Thoracic aorta (tissue), 2 donors: ENCODE measurements at regions not wholly inside any gene's neighbourhood (a gene's known extent, or its start where the extent isn't known, plus 50 kb on each side); places are given as distances from the start of the nearest gene placed in this dataset.
"Not testable (repeated sequence)": the region's sequence is repeated elsewhere in the genome, so short reads cannot be mapped to it uniquely, and the experiment has no call there.

Experiments
- ATAC-seq: fragments of 150-250 bp; one replicate; pipeline ENCODE4 v1.8.0; 2017; ENCODE audit warnings: low read depth; ENCODE audit not compliant: insufficient number of reproducible peaks, low FRiP score
- DNase-seq: peaks from one replicate; pipeline ENCODE4 v3.0.0-alpha.2; 2020; ENCODE audit warnings: low spot score
- H3K27ac ChIP-seq, 2 donors: fragments of 200-600 bp; sonication (generic); 1 replicate in 1 of 2; 2 replicates in 1 of 2; pipeline ENCODE4 v1.5.1; 2016; ENCODE audit warnings: mild to moderate bottlenecking in 2 of 2, moderate library complexity in 2 of 2
- H3K27me3 ChIP-seq: fragments of 200-600 bp; sonication (generic); replicated peaks from 2 replicates; pipeline ENCODE4 v1.6.0; 2016; ENCODE audit warnings: mild to moderate bottlenecking; ENCODE audit not compliant: insufficient read depth
- H3K36me3 ChIP-seq: fragments of 200-600 bp; sonication (generic); one replicate; pipeline ENCODE4 v1.5.1; 2016
- H3K4me1 ChIP-seq, 2 donors: fragments of 200-600 bp; sonication (generic); 1 replicate in 1 of 2; 2 replicates in 1 of 2; pipeline versions ENCODE4 v1.5.1 to v1.6.0; 2016; ENCODE audit warnings: low read depth in 2 of 2, mild to moderate bottlenecking in 1 of 2; ENCODE audit not compliant: control insufficient read depth in 1 of 2
- H3K4me3 ChIP-seq: fragments of 200-600 bp; sonication (generic); 2 replicates; pipeline ENCODE4 v1.5.1; 2016; ENCODE audit warnings: mild to moderate bottlenecking
- H3K9me3 ChIP-seq: fragments of 200-600 bp; sonication (generic); 2 replicates; pipeline ENCODE4 v1.5.1; 2016
- CTCF ChIP-seq: fragments of 200-600 bp; sonication (generic); IDR thresholded peaks from one replicate; pipeline ENCODE4 v1.5.1; 2019; ENCODE audit warnings: antibody characterized with exemption

DNA sequence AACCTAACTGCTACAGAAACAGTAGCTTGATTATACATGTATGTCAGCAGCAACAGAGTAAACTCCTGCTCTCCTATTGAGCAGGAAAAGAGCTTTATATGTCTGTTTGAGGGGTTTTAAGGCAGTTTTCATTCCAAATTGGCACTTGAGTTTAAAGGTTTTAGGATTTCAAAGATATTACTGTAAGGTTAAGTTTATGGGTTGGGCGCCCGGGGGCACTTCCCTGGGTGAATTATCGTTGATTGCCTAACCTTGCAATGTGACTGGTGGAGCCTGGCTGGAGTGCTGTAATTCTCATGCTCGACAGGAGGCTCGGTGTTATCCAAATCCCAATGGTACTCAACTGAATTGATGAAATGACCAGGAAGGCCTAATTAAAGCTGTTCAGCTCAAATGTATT is 1586.1 kb downstream of the OLFM4 start:
- TF ChIP-seq CTCF, result no peak
- H3K36me3 ChIP-seq, result no peaks in the 10 kb centered on the region
- ATAC-seq, result no peak

GRCh38 chr13:54626504-54626903 is 1597.9 kb downstream of the OLFM4 start:
- ATAC-seq, result not testable (repeated sequence)

More for the DNA sequence above, 1586.1 kb downstream of the OLFM4 start:
- Histone ChIP-seq H3K27ac (no peak overlapping the region), H3K9me3 (no peaks in the 10 kb centered on the region), H3K4me3 (no peak overlapping the region), H3K27me3 (no peaks in the 10 kb centered on the region), H3K4me1 (no peaks in the 10 kb centered on the region)
- no peak for DNase-seq

DNA sequence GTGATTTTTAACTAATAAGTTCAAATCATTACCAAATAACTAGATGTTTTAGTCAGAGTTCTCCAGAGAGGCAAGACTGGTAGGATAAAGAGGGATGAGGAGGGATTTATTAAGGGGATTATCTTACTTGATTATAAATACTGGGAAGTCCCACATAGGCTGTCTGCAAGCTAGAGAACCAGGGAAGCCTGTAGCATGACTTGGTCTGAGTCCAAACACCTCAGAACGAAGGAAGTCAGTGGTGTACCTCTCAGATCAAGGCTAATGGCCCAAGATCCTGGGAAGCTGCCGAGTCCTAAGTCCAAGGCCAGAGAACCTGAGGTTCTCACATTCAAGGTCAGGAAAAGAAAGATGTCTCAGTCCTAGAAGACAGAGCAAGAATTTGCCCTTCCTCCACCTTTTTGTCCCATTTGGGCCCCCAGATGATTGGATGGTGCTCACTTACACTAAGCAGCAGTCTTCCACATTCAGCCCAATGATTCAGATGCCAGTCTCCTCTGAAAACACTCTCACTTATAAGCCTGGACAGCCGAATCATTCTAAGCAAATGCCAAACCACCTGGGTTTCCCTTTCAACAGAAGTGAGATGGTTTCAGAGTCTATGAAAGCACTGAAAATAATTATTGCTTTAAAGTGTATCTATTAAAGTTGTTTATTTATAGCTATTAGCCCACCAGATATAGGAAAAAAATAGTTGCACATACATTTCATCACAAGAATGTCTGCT is 1599.2 kb downstream of the OLFM4 start:
- no peak for TF ChIP-seq CTCF
- DNase-seq (no peak), ATAC-seq (no peak)
- Histone ChIP-seq H3K27ac (no peak overlapping the region), H3K27me3 (no peaks in the 10 kb centered on the region), H3K36me3 (no peaks in the 10 kb centered on the region), H3K4me3 (no peak overlapping the region), H3K9me3 (no peaks in the 10 kb centered on the region), H3K4me1 (no peaks in the 10 kb centered on the region)

More at GRCh38 chr13:54626504-54626903, 1597.9 kb downstream of the OLFM4 start:
- DNase-seq, H3K27me3 ChIP-seq, H3K27ac ChIP-seq, H3K9me3 ChIP-seq, H3K4me1 ChIP-seq, H3K36me3 ChIP-seq, H3K4me3 ChIP-seq: not testable (repeated sequence)

DNA sequence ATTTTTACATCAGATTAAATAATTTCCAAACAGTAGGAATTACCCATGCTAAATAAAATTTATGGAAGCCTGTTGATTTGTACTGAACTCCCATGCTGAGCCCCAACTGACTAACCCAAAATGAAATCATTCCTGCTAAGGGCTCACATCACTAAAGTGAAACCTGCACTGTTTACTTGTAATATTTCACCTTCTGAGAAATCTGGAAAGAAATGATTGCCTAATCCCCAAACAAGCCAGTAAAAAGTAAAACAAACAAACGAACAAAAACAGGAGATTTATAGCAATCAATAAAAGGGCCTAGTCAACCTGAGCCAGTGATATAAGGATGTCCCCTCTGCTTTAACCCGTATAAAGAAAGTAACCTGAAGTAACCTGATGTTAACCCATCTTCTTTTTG is 1599.8 kb downstream of the OLFM4 start:
- no peak for TF ChIP-seq CTCF
- ATAC-seq (no peak), DNase-seq (no peak)
- H3K4me1 ChIP-seq, result no peaks in the 10 kb centered on the region
- H3K36me3 ChIP-seq, result no peaks in the 10 kb centered on the region
- no peak overlapping the region for H3K27ac ChIP-seq
- H3K27me3 ChIP-seq, result no peaks in the 10 kb centered on the region
- no peaks in the 10 kb centered on the region for H3K9me3 ChIP-seq
- no peak overlapping the region for H3K4me3 ChIP-seq

DNA sequence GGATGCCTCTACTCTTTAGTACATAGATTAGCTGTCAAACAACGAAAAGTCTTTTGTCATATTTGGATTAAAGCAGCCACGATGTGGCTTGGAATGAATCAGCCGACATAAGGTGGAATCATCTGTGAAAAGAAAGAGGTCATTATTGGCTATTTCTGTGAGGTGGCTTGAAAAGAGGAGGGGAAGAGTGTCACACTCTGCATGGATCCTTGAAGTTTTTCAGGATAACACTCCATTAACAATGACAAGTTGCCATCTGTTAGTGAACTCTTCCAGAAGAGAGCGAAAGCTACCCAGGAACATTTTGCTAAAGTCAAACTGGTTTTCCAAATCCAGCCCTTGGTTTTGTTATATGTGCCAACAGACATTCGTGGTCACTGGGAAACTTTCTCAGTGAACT is 1604.8 kb downstream of the OLFM4 start:
- ATAC-seq, result no peak
- H3K4me3 ChIP-seq, result no peak overlapping the region
- H3K9me3 ChIP-seq, result no peaks in the 10 kb centered on the region
- no peaks in the 10 kb centered on the region for H3K4me1 ChIP-seq
- H3K27me3 ChIP-seq, result no peaks in the 10 kb centered on the region
- DNase-seq, result no peak
- no peak for TF ChIP-seq CTCF
- H3K27ac ChIP-seq, result no peak overlapping the region
- H3K36me3 ChIP-seq, result no peaks in the 10 kb centered on the region

DNA sequence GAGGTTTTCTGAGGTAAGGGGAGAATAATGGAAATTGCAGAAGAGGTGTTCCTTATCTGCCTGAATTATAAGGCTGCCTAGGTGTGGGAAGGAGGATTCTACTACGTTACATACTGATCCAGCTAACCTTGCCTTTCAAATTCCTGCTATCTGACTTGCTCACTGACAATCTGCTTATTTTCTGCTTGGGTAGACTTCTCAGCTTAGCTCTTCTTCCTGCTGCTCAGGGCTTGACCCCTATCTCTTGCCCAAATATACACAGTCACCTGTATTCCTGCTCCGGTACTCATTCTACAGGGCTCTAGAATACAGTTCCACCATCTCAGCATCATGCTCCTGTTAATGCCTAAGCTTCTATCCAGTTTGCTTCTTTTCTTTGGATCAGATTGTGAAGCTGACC is 1607.6 kb downstream of the OLFM4 start:
- no peak overlapping the region for H3K4me3 ChIP-seq

More for the DNA sequence above, 1607.6 kb downstream of the OLFM4 start:
- Histone ChIP-seq H3K4me1 (no peaks in the 10 kb centered on the region), H3K27ac (no peak overlapping the region), H3K36me3 (no peaks in the 10 kb centered on the region), H3K9me3 (no peaks in the 10 kb centered on the region), H3K27me3 (no peaks in the 10 kb centered on the region)
- ATAC-seq (no peak), DNase-seq (no peak)
- no peak for TF ChIP-seq CTCF
